Ecto neural progenitor cell (in vitro differentiated cells): ENCODE measurements at regions not wholly inside any gene's neighbourhood (a gene's known extent, or its start where the extent isn't known, plus 50 kb on each side); places are given as distances from the start of the nearest gene placed in this dataset.
A peak's percentile ranks its signal among the peaks of the same experiment; 100 is the strongest.

Experiments
- DNase-seq: peaks from one replicate; pipeline ENCODE4 v3.0.0-alpha.2; 2018; ENCODE audit warnings: low spot score

DNA sequence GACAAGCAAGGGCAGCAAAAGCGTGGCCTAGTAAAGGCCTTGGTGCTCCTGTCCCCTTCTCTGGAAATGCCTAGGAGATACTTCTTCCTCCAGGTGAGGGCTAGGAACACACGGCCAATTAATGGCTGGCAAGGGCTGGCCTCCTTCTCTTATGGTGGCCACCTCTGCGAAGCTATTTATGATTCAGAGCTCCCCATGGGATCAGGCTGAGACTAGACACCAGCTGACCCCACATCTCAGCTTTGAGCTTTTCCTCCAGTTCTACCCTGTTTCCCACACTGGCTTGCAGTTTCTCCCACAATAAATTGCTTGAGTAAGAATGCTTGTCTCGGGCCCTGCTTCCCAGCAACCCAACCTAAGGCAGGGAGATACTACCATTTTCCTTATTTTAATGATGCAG is 53.7 kb downstream of the CAMK2N1 start:
- no peak for DNase-seq

DNA sequence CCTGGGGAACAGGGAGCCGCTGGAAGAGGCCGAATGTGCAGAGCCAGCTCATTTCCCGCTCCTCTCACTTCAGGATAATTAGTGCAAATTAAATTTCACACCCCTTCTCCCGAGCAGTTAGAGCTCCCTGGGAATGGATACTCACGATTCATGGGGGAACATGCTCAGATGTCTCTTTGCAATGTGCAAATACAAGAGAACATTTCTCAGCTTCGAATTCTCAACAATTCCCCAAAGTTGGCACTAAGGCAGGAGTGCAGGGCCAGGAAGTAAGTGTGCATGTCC is 54.9 kb downstream of the CAMK2N1 start:
- DNase-seq, result no peak

- DNase-seq, result peak; percentile 88
These were observed 55.4 kb downstream of the CAMK2N1 start for GRCh38 chr1:20430355-20431175.

- DNase-seq, result no peak
These were observed 56.7 kb downstream of the CAMK2N1 start for GRCh38 chr1:20429296-20429695.

GRCh38 chr1:20428841-20429240 is 57.2 kb downstream of the CAMK2N1 start:
- no peak for DNase-seq

GRCh38 chr1:20426923-20427322 is 59.1 kb downstream of the CAMK2N1 start:
- no peak for DNase-seq

- DNase-seq, result no peak
These were observed 59.6 kb downstream of the CAMK2N1 start for GRCh38 chr1:20426371-20426770.

- DNase-seq, result no peak
These were observed 60.4 kb downstream of the CAMK2N1 start for GRCh38 chr1:20425622-20426021.

- DNase-seq, result no peak
These were observed 62.7 kb downstream of the CAMK2N1 start for GRCh38 chr1:20423169-20423795.

DNA sequence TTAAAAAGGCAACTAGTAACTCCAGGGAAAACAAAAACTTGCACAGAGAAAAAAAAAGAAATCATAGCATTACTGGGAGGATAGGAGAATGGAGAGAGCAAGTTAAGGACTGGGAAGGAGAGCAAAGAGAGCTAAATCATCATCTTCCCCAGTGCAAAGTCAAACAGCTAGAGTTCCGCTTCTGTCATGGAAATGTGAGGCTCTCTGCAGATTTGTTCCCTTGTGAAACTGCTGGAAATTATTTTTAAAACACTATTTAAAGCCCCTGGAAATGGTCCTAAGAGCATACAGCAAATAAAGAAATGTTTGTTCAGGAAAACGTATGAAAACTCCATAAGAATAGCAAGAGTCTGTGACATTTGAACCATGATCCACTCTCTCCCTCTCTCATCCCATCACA is 64.6 kb downstream of the CAMK2N1 start:
- DNase-seq, result no peak

- DNase-seq, result no peak
These were observed 68.4 kb downstream of the CAMK2N1 start for GRCh38 chr1:20417581-20417980.

DNA sequence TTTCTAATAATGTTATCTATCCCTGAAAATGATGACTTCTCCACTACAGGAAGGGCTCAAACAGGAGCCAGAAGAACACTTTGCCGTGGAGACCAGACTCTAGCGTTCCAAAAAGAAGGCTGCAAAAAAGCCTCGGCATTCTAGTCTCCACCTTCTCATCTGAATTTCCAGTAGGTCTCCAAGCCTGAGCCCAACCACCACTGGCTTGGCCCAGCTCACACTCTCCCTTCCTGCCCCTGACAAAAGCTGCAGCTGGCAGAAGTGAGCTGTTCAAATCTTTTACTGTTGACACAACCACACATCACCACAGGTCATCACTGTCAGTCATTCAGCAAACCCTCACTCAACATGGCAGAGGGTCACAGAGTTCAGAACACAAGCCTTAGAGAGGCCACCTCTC is 69.3 kb downstream of the CAMK2N1 start:
- peak; percentile 7 for DNase-seq

DNA sequence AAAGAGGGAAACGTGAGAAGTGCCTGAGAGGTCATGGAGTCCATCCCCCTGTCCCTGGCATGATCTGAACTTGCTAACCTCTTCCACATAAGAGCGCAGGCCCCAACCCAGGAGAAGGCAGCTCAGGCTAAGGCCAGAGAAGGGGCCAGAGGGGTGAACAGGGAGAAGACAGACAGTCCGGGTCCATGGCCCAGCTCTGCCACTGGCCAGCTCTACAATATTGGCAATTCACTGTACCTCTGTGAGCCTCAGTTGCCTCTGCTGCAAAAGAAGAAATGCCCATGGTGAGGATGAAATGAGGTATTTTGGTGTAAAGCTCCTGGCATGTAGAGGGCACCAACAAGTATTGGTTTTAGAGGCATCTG is 72.3 kb downstream of the CAMK2N1 start:
- peak; percentile 21 for DNase-seq

- peak; percentile 21 for DNase-seq
These were observed 72.8 kb downstream of the CAMK2N1 start for GRCh38 chr1:20413136-20413775.

DNA sequence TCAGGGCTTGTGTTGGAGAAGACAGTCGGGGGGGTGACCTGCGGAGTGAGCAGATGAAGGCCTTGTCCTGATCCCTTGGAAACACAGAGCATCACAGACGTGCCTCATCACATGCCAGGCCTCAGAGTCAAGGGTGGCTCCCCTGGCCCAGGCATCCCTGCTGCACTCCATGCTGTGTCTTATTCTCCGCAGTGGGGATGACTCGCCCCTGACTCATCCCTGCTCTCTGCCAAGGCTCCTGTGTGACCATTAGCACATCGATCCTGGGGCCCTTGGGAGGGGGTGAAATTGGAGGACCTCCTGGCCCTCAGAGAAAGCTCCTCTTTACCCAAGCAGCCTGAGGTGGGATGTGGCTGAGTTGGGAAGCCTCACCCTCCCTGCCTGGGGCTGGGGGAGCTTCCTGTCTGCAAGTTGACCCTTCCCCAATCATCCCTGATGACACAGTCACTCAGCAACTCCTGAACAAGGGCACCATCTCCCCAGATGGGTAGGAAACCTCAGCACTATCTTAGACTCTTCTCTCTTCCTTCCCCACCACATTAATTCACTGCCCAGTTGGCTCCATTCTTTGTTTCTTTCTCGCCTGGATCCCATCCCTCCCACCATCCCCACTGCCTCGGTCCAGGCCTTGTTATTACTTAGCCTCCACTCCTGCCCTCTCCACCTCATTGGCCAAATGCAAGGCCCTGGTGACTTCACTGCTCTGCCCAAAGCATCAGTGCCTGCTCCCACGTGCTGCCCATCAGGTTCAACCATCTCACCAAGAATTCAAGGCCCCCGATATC is 74.6 kb downstream of the CAMK2N1 start:
- peak; percentile 32 for DNase-seq

- DNase-seq, result peak; percentile 30
These were observed 75.5 kb downstream of the CAMK2N1 start for GRCh38 chr1:20410503-20410902.

DNA sequence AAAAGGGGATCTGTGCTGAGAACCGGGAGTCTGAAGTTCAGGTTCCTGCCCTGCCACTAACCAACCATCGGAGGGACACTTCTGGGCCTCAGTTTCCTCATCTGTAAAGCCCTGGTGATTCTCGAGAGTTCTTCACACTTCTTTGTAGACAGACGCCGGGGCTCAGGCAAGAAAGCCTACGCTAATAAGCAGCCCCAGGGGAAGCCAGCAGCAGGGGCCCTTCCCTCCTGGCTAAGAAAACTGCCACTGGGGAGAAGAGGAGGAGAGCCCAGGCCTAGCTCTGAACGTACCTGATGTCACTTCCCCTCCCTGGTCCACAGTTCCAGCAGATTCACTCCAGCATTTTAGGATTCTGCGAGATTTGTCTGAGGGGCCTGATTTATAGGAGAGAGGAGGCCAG is 76.0 kb downstream of the CAMK2N1 start:
- peak; percentile 29 for DNase-seq

GRCh38 chr1:20409012-20409411 is 77.0 kb downstream of the CAMK2N1 start:
- peak; percentile 9 for DNase-seq

DNA sequence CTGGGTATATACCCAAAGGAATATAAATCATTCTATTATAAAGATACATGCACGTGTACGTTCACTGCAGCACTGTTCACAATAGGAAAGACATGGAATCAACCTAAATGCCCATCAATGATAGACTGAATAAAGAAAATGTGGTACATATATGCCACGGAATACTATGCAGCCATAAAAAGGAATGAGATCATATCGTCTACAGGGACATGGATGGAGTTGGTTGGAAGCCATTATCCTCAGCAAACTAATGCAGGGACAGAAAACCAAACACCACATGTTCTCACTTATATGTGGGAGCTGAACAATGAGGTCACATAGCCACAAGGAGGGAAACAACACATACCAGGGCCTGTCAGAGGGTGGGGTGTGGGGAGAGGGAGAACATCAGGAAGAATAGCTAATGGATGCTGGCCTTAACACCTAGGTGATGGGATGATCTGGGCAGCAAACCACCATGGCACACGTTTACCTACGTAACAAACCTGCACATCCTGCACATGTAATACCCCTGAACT is 77.8 kb downstream of the CAMK2N1 start:
- peak; percentile 22 for DNase-seq

DNA sequence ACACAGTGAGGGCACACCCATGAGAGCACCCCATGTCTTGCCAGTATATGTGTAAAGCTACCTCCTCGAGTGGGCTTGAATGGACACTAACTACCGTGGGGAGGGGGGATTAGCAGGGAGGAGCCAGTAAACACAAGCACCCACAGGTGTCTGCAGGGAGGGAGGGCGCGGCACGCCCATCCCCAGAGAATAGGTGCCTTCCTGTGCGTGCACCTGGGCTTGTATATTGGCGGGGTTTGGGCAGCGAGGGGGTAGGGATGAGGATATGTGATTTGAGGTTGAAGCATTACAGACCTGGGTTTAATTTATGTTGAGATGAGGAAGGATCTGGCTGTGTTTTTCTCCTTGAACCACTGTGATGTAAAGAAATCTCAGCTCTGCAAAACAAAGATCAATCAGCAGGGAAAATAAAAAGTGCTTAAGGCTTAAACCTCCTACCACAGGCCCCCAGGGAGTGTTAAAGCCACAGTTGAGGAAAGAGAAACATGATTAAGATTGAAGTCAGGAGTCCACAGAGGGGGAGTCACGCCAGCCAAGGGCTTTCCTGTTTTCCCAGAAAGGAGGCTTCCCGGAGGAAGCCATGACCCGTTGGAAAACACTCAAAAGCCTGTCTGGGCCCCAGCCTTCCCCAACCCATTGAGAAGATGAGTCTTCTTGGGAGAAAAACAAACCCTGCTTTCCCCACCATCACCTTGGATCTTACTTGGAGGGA is 80.0 kb downstream of the CAMK2N1 start:
- DNase-seq, result peak; percentile 36

DNA sequence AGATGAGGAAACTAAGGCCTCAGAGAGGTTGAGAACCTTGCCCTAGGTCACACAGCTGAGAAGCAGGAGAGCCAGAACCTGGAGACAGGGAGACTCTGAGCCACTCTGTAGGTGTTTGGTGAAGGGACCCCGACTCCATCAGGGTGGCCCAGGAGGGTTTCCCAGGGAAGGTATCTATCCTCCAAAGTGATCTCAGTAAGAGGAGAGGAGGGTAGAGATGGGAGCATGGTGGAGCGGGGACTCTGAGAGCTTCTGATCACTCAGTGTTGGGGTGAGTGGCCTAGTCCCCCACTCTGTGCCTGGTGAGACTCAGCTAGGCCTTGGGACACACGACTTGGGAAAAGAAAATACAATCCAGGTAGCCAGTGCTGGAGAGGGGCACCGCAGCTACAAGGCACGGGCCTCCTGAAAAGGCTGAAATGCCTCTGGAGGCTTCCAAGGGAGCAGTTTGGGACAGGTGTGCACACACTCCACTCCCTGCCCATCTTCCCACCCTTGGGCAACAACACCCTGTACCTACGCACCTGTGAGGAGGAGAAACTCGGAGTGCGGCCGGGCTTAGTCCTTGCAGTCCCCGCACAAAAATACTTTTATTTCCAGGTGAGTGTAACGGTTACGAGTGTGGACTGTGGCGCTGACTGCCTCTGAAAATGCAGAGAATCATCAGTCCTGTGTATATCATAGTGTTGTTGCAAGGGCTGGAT is 80.8 kb downstream of the CAMK2N1 start:
- peak; percentile 36 for DNase-seq
